Bronchial epithelial cell (primary cell): ENCODE measurements at regions not wholly inside any gene's neighbourhood (a gene's known extent, or its start where the extent isn't known, plus 50 kb on each side); places are given as distances from the start of the nearest gene placed in this dataset.

Experiments
- DNase-seq: peaks from one replicate; pipeline ENCODE4 v3.0.0-alpha.2; 2010; ENCODE audit warnings: low read depth
- FAIRE-seq: peaks from 2 replicates; lab custom pipeline; 2011; peaks lifted over from hg19 to GRCh38; lab: Jason Lieb, UNC
- H3K27me3 ChIP-seq: 2 replicates; pipeline ENCODE4 v1.5.1; 2011; ENCODE audit warnings: low read length; ENCODE audit not compliant: control insufficient read depth, insufficient read depth
- H3K36me3 ChIP-seq: 2 replicates; pipeline ENCODE4 v1.5.1; 2011; ENCODE audit warnings: low read length; ENCODE audit not compliant: control insufficient read depth, insufficient read depth
- H3K4me3 ChIP-seq: 2 replicates; pipeline ENCODE4 v1.5.1; 2011; ENCODE audit warnings: mild to moderate bottlenecking, low read depth, low read length, control low read depth
- CTCF ChIP-seq: IDR thresholded peaks from 2 replicates; pipeline ENCODE4 v1.5.1; 2011; ENCODE audit warnings: mild to moderate bottlenecking, moderate library complexity, low read length, control low read depth, inconsistent platforms; ENCODE audit not compliant: insufficient read depth, severe bottlenecking

GRCh38 chr1:208433086-208433485, 188.9 kb upstream of the PLXNA2 start:
- FAIRE-seq (peak; percentile 58), DNase-seq (peak; percentile 20)
- Histone ChIP-seq H3K4me3 (no peak overlapping the region), H3K27me3 (no peaks in the 10 kb centered on the region), H3K36me3 (no peaks in the 10 kb centered on the region)
- no peak for TF ChIP-seq CTCF

- Histone ChIP-seq H3K27me3 (no peaks in the 10 kb centered on the region), H3K4me3 (no peak overlapping the region), H3K36me3 (no peaks in the 10 kb centered on the region)
- TF ChIP-seq CTCF = no peak
- FAIRE-seq = no peak
- no peak for DNase-seq
These were observed 189.8 kb upstream of the PLXNA2 start for GRCh38 chr1:208433971-208434370.

- no peak overlapping the region for H3K4me3 ChIP-seq
- no peak for TF ChIP-seq CTCF
- no peaks in the 10 kb centered on the region for H3K27me3 ChIP-seq
- no peaks in the 10 kb centered on the region for H3K36me3 ChIP-seq
- FAIRE-seq (no peak), DNase-seq (peak; percentile 86)
These were observed 193.2 kb upstream of the PLXNA2 start for GRCh38 chr1:208437401-208437800.

- Histone ChIP-seq H3K36me3 (no peaks in the 10 kb centered on the region), H3K4me3 (no peak overlapping the region), H3K27me3 (no peaks in the 10 kb centered on the region)
- FAIRE-seq (no peak), DNase-seq (no peak)
- no peak for TF ChIP-seq CTCF
These were observed 194.0 kb upstream of the PLXNA2 start for GRCh38 chr1:208438112-208438699.

GRCh38 chr1:208445758-208446203, 201.6 kb upstream of the PLXNA2 start:
- no peak for FAIRE-seq
- Histone ChIP-seq H3K4me3 (no peak overlapping the region), H3K27me3 (no peaks in the 10 kb centered on the region), H3K36me3 (no peaks in the 10 kb centered on the region)
- TF ChIP-seq CTCF = no peak
- peak; percentile 23 for DNase-seq

- no peak for TF ChIP-seq CTCF
- no peak overlapping the region for H3K4me3 ChIP-seq
- H3K36me3 ChIP-seq = no peaks in the 10 kb centered on the region
- no peaks in the 10 kb centered on the region for H3K27me3 ChIP-seq
- FAIRE-seq = no peak
- no peak for DNase-seq
These were observed 202.1 kb upstream of the PLXNA2 start for GRCh38 chr1:208446271-208446691.
